ENCODE measurements at regions not wholly inside any gene's neighbourhood (a gene's known extent, or its start where the extent isn't known, plus 50 kb on each side); places are given as distances from the start of the nearest gene placed in this dataset.

DNA sequence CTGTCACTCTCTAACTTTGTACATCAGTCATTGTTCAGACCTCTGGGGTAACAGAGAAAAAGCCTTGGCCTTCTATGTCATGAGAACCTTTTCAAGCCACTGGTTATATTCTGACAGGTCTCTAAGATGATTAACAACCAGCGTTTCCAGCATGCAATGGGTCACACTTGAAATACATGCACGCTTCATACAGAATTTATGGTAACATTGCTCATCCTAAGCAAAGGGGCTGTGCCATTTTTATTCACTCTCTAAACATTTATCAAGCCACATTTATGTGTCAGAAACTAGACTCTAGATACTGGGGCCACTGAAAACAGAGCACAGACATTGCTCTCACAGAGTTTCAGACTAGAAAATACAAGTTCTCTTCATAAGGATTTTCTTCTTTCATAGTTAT lies 501.4 kb upstream of the DAB1 start:
- Histone ChIP-seq H3F3A (ENCODE audit: insufficient read depth) (no peaks in the 10 kb centered on the region), H4K20me1 (ENCODE audit: low read depth, low read length) (no peaks in the 10 kb centered on the region), H2AFZ (ENCODE audit: low read depth, low read length, severe bottlenecking) (no peak overlapping the region), H3K4me2 (ENCODE audit: low read depth, low read length, poor library complexity, severe bottlenecking) (no peak overlapping the region), H3K27ac (ENCODE audit: low read depth, low read length) (no peak overlapping the region), H3K79me2 (ENCODE audit: insufficient read depth, low read length) (no peaks in the 10 kb centered on the region), H3K36me3 (ENCODE audit: low read length) (no peaks in the 10 kb centered on the region), H3K9ac (ENCODE audit: low read length) (no peak overlapping the region), H3K9me2 (replicated peaks; ENCODE audit: insufficient read depth, low read length) (no peaks in the 10 kb centered on the region), H3K27me3 (ENCODE audit: low read length) (no peaks in the 10 kb centered on the region), H3K9me3 (ENCODE audit: insufficient read depth, low read length) (no peaks in the 10 kb centered on the region), H3K4me3 (ENCODE audit: insufficient read depth, low read length, poor library complexity, severe bottlenecking) (no peak overlapping the region)
- TF ChIP-seq CTCF (IDR thresholded peaks at IDR 0.05; ENCODE audit: insufficient read depth, low read length, poor library complexity, severe bottlenecking) (no peak), EZH2phosphoT487 (conservative IDR thresholded peaks at IDR 0.05; ENCODE audit: low read length) (no peak)

GRCh38 chr1:57922130-57922529 lies 498.3 kb upstream of the DAB1 start:
- Histone ChIP-seq H3F3A (ENCODE audit: insufficient read depth) (no peaks in the 10 kb centered on the region), H3K9me3 (ENCODE audit: insufficient read depth, low read length) (no peaks in the 10 kb centered on the region), H3K4me3 (ENCODE audit: insufficient read depth, low read length, poor library complexity, severe bottlenecking) (no peak overlapping the region), H3K9me2 (replicated peaks; ENCODE audit: insufficient read depth, low read length) (no peaks in the 10 kb centered on the region), H4K20me1 (ENCODE audit: low read depth, low read length) (no peaks in the 10 kb centered on the region), H3K9ac (ENCODE audit: low read length) (no peak overlapping the region), H3K27ac (ENCODE audit: low read depth, low read length) (no peak overlapping the region), H2AFZ (ENCODE audit: low read depth, low read length, severe bottlenecking) (no peak overlapping the region), H3K4me2 (ENCODE audit: low read depth, low read length, poor library complexity, severe bottlenecking) (no peak overlapping the region), H3K27me3 (ENCODE audit: low read length) (no peaks in the 10 kb centered on the region), H3K79me2 (ENCODE audit: insufficient read depth, low read length) (no peaks in the 10 kb centered on the region), H3K36me3 (ENCODE audit: low read length) (no peaks in the 10 kb centered on the region)
- TF ChIP-seq CTCF (IDR thresholded peaks at IDR 0.05; ENCODE audit: insufficient read depth, low read length, poor library complexity, severe bottlenecking) (no peak), EZH2phosphoT487 (conservative IDR thresholded peaks at IDR 0.05; ENCODE audit: low read length) (no peak)

DNA sequence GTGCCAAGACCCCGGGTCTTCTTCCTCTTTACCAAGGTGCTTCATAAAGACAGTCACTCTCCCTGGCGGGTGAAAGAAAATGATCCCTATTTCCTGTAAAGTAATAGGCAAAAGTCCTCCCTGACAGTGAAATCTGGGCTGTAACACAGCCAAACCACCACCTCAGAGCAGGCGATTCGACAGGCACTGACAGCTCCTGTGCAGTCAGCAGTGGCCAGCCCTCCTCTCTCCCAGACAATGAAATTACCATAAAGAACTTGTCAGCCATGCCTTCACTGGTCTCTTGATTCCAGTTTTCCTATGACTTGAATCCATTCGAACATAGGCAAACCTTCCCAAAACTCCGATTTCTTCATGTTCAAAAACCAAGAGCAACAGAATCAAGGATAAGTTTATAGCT lies 492.2 kb upstream of the DAB1 start:
- Histone ChIP-seq H3K9ac (ENCODE audit: low read length) (no peak overlapping the region), H3K9me2 (replicated peaks; ENCODE audit: insufficient read depth, low read length) (no peaks in the 10 kb centered on the region), H2AFZ (ENCODE audit: low read depth, low read length, severe bottlenecking) (no peak overlapping the region), H3K27me3 (ENCODE audit: low read length) (no peaks in the 10 kb centered on the region), H3K36me3 (ENCODE audit: low read length) (no peaks in the 10 kb centered on the region), H4K20me1 (ENCODE audit: low read depth, low read length) (no peaks in the 10 kb centered on the region), H3K4me2 (ENCODE audit: low read depth, low read length, poor library complexity, severe bottlenecking) (no peak overlapping the region), H3K79me2 (ENCODE audit: insufficient read depth, low read length) (no peaks in the 10 kb centered on the region), H3K4me3 (ENCODE audit: insufficient read depth, low read length, poor library complexity, severe bottlenecking) (no peak overlapping the region), H3K9me3 (ENCODE audit: insufficient read depth, low read length) (no peaks in the 10 kb centered on the region), H3F3A (ENCODE audit: insufficient read depth) (no peaks in the 10 kb centered on the region), H3K27ac (ENCODE audit: low read depth, low read length) (no peak overlapping the region)
- no peak for TF ChIP-seq EZH2phosphoT487 (conservative IDR thresholded peaks at IDR 0.05; ENCODE audit: low read length)
- TF ChIP-seq CTCF (IDR thresholded peaks at IDR 0.05; ENCODE audit: insufficient read depth, low read length, poor library complexity, severe bottlenecking): no peak

DNA sequence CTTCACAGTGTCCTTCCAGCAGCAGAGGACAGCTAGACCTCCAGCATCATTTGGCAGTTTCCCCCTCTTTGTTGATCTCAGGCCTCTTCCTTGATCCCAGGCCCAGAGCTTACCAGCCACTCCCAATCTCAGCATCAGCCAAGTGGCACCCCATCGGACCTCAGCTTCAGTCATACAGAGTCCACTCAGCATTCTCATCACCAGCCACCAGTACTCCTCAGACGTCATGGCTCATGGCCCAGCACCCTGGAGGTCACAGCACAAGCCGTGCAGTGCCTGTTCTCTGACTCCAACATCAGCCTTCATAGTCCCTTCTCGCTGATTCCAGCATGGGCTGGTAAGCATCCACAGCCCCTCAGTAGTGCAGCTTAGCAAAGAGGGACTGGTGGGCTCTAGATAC lies 487.6 kb upstream of the DAB1 start:
- Histone ChIP-seq H3K79me2 (ENCODE audit: insufficient read depth, low read length) (no peaks in the 10 kb centered on the region), H3F3A (ENCODE audit: insufficient read depth) (no peaks in the 10 kb centered on the region), H3K9me2 (replicated peaks; ENCODE audit: insufficient read depth, low read length) (no peaks in the 10 kb centered on the region)

More for the DNA sequence above, 487.6 kb upstream of the DAB1 start:
- Histone ChIP-seq H4K20me1 (ENCODE audit: low read depth, low read length) (no peaks in the 10 kb centered on the region), H3K4me3 (ENCODE audit: insufficient read depth, low read length, poor library complexity, severe bottlenecking) (no peak overlapping the region), H3K27me3 (ENCODE audit: low read length) (no peaks in the 10 kb centered on the region), H2AFZ (ENCODE audit: low read depth, low read length, severe bottlenecking) (no peak overlapping the region), H3K36me3 (ENCODE audit: low read length) (no peaks in the 10 kb centered on the region), H3K4me2 (ENCODE audit: low read depth, low read length, poor library complexity, severe bottlenecking) (no peak overlapping the region), H3K27ac (ENCODE audit: low read depth, low read length) (no peak overlapping the region), H3K9ac (ENCODE audit: low read length) (no peak overlapping the region), H3K9me3 (ENCODE audit: insufficient read depth, low read length) (no peaks in the 10 kb centered on the region)
- no peak for TF ChIP-seq EZH2phosphoT487 (conservative IDR thresholded peaks at IDR 0.05; ENCODE audit: low read length)
- TF ChIP-seq CTCF (IDR thresholded peaks at IDR 0.05; ENCODE audit: insufficient read depth, low read length, poor library complexity, severe bottlenecking): no peak
